Motor neuron (in vitro differentiated cells): ENCODE measurements at regions not wholly inside any gene's neighbourhood (a gene's known extent, or its start where the extent isn't known, plus 50 kb on each side); places are given as distances from the start of the nearest gene placed in this dataset.
"Not testable (repeated sequence)": the region's sequence is repeated elsewhere in the genome, so short reads cannot be mapped to it uniquely, and the experiment has no call there.

Experiments used
- ATAC-seq, 8 experiments: fragments of 200-7000 bp; cut with Tn5 transposase; replicated peaks in 6 of 8; 2 replicates each; pipeline ENCODE4 v1.8.0; 2021; ENCODE audit warnings: mild to moderate bottlenecking in 8 of 8, moderate library complexity in 8 of 8
- H3K27ac ChIP-seq, 2 donors: fragments of 250-450 bp; sonication (Bioruptor Pico); 2 replicates each; pipeline ENCODE4 v1.9.0; 2021; ENCODE audit warnings: antibody characterized with exemption in 2 of 2, mild to moderate bottlenecking in 2 of 2, moderate library complexity in 1 of 2
- H3K4me1 ChIP-seq, 2 donors: fragments of 250-450 bp; sonication (Bioruptor Pico); replicated peaks in 1 of 2; 2 replicates each; pipeline ENCODE4 v1.6.1; 2021; ENCODE audit warnings: antibody characterized with exemption in 2 of 2, mild to moderate bottlenecking in 2 of 2, moderate library complexity in 1 of 2
- H3K4me3 ChIP-seq, 5 donors: fragments of 250-450 bp; sonication (Bioruptor Pico); 2 replicates each; pipeline ENCODE4 v1.9.0; 2021; ENCODE audit warnings: antibody characterized with exemption in 5 of 5, mild to moderate bottlenecking in 5 of 5, moderate library complexity in 4 of 5
- WGBS, 10 experiments: fragments of 450-650 bp; shearing (Covaris generic); methylation state at CpG; one replicate each; pipeline ENCODE4 v1.0.0; 2022; 5-methylcytosine and 5-hydroxymethylcytosine counted together
- in situ Hi-C, 9 experiments: fragments of 400-800 bp; cut with MboI; loops; one replicate each; pipeline ENCODE4 v1.15.0; 2021; ENCODE audit warnings: low sequenced_read_pairs in 9 of 9, low pct_unique_long_range_greater_than_20kb in 2 of 9; ENCODE audit not compliant: unreplicated experiment in 9 of 9

DNA sequence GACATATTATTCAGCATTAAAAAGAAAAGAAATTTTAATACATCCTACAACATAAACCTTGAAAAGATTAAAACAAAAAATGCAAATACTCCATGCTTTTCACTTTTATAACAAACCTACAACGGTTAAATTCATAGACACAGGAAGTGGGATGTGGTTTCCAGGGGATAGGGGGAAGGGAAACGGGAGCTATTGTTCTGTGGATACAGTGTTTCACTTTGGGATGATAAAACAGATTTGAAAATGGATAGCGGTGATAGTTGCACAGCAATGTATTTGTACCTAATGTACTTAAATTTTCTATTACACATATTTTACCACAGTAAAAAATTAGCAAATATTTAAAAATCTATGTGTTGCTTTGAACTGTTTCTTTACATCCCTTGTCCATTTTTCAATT lies 368.0 kb downstream of the CDY2B start:
- ATAC-seq, H3K4me1 ChIP-seq, H3K27ac ChIP-seq, H3K4me3 ChIP-seq, in situ Hi-C loops: not testable (repeated sequence)
- no CpG with 5 or more reads among the region's 3 CpGs for WGBS, 10 experiments

DNA sequence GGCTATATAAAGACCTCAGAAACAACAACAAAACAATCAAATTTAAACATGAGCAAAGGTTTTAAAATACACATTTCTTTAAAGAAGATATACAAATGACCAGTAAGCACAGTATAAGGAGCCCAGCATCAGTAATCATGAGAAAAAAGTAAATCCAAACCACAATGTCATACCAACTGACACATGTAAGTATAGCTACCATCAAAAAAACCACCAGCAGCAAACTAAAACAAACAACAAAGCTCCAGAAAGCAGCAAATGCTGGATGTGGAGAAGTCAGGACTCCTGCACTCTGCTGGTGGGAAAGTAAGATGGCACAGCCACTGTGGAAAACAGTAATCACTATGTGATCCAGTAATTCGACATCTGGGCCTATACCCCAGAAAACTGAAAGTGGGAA lies 368.5 kb downstream of the CDY2B start:
- in situ Hi-C loops, H3K4me1 ChIP-seq, ATAC-seq, H3K4me3 ChIP-seq, H3K27ac ChIP-seq: not testable (repeated sequence)
- no CpG with 5 or more reads among the region's 1 CpG for WGBS, 10 experiments

GRCh38 chrY:17505834-17506233 lies 374.2 kb downstream of the CDY2B start:
- in situ Hi-C loops, H3K4me3 ChIP-seq, ATAC-seq, H3K27ac ChIP-seq, H3K4me1 ChIP-seq: not testable (repeated sequence)
- WGBS, 10 experiments = no CpG with 5 or more reads among the region's 2 CpGs

DNA sequence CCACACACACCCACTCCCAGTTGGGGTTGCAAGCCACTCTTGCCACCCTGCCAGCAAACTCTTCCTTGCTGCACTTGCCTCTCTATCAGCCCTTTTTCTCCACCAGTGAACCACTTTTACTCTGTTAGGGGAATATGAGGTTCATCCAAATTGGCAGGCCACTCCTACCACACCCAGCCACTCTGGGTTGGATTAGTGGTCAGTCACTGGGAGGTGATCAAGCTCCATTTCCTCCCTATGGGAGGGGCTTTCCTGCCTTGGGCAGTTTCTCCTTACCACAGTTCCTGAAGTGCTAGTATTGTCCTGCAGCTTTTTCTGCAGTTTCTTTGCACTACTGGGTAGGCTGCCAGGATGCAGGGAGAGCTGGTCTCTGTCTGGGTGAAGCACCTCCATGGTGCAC lies 395.3 kb downstream of the CDY2B start:
- peak in 3 of 8 experiments; percentile 18 to 65 (median 52) for ATAC-seq
- in situ Hi-C loops, H3K4me3 ChIP-seq, H3K27ac ChIP-seq, H3K4me1 ChIP-seq: not testable (repeated sequence)

DNA sequence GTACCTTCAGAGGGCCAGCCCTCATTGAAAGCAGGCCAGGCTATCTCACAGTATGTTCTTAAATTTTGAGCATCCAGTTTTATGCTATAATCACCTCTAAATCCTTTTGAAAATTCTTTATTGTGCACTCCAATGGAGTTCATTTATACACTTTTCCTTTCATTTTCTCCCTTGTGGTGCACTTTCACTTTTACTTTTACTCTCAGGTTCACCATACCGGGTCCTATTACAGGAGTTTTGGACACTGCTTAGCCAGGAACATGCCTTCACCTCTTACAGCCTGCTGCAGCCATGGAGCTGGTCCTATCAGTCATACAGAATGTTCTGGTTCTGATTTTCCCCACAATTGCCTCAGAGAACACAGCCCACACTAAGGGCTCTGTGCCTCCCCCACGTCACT lies 395.9 kb downstream of the CDY2B start:
- in situ Hi-C loops = not testable (repeated sequence)

GRCh38 chrY:17481389-17482022 lies 398.5 kb downstream of the CDY2B start:
- H3K4me1 ChIP-seq, in situ Hi-C loops, H3K27ac ChIP-seq, H3K4me3 ChIP-seq: not testable (repeated sequence)
- no CpG with 5 or more reads among the region's 15 CpGs for whole genome bisulfite sequencing, 10 experiments
- ATAC-seq = peak in 7 of 8 experiments; percentile 26 to 55 (median 38)

More for the DNA sequence above, 395.9 kb downstream of the CDY2B start:
- H3K4me1 ChIP-seq, H3K27ac ChIP-seq, H3K4me3 ChIP-seq: not testable (repeated sequence)
- WGBS, 10 experiments = no CpG with 5 or more reads among the region's 2 CpGs
- peak in 2 of 8 experiments; percentile 36 to 53 for ATAC-seq

DNA sequence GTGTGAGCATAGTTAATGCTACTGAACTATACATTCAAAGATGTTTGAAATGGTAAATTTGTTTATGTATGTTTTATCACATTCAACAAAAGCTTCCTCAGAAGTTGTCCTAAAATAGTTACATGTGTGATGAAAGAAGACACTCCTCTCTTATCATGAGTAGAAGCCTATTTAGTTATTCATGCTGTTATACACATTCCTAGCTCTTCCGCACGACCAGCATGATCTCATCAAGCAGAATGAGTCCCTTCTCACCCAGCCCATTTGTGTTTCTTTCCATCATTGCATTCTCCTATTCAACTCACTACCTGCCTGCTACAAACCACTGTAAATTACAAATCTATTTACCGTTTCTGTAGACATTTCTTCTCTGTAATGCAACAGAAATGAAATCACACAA lies 408.0 kb downstream of the CDY2B start:
- ATAC-seq = peak in 2 of 8 experiments; percentile 53 to 68
- H3K4me3 ChIP-seq, H3K27ac ChIP-seq, H3K4me1 ChIP-seq, in situ Hi-C loops: not testable (repeated sequence)
- WGBS, 10 experiments = no CpG with 5 or more reads among the region's 3 CpGs

- H3K4me3 ChIP-seq, H3K27ac ChIP-seq, in situ Hi-C loops, H3K4me1 ChIP-seq: not testable (repeated sequence)
- WGBS, 10 experiments = no CpG with 5 or more reads among the region's 11 CpGs
- peak in 5 of 8 experiments; percentile 26 to 86 (median 45) for ATAC-seq
These were observed 420.3 kb downstream of the CDY2B start for GRCh38 chrY:17459753-17460152.

DNA sequence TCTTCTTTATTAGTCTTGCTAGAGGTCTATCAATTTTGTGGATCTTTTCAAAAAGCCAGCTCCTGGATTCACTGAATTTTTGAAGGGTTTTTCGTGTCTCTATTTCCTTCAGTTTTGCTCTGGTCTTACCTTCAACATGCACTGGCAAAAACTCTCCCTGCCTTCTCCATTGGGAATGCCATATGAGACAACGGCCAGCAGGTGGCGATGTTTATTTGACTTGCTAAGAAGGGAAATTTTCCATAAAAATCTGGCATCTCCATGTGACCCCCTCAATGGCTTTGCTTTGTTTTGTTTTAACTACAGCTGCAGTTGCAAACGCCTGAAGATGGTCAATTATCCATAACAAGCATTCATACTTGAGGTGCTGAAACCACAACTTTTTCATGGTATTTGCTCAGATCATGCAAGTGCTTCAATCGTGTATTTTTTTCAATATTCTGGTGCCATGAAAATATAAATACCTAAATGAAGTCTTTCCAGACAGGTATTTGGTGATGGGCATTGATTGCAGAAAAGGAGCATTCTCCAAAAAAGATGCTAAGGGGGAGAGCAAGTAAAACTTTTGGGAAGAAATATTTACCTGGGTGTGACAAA lies 449.4 kb downstream of the CDY2B start:
- Histone ChIP-seq H3K27ac (no peak overlapping the region), H3K4me3 (no peak overlapping the region), H3K4me1 (no peaks in the 10 kb centered on the region)
- 0 to 14% (median 0%) methylated on average over 1 to 4 of the region's 5 CpGs; no CpG with 5 or more reads in 7 of the 10 experiments for WGBS, 10 experiments
- in situ Hi-C loops = no loop called here
- ATAC-seq = no peak

DNA sequence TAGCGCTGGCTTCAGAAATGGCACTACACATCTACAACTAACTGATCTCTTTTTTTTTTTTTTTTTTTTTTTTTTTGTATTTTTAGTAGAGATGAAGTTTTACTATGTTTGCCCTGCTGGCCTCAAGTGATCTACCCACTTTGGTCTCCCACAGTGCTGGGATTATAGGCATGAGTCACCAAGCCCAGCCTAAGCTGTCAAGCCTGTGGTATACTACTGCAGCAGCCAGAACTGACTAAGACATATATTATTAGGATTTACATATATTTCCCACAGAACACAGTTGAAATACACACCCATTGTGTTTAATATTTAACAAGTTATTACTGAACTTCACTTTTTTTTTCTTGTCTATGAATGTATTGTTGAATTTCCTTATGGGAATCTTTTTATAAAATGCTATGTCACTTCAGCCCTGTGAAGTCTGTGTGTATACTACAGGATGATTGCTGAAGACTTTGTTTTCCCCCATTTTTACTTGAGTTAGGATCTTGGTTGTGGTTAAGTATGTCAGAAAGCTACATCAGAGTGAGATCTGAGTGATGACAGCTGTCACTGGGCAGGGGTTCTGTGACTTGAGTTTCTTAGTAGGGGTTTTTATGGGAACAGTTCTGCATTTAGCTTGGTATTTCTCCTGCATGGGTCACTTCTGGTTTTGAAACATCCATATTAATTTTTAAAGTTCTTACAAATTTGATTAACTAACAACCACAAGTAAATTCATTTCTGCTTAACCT lies 481.5 kb downstream of the CDY2B start:
- Histone ChIP-seq H3K4me1 (no peaks in the 10 kb centered on the region), H3K4me3 (no peak overlapping the region), H3K27ac (no peak overlapping the region)
- ATAC-seq = peak in 2 of 8 experiments; percentile 23 to 28
- WGBS, 10 experiments = 0 to 100% methylated on average over 1 of the region's 1 CpG; no CpG with 5 or more reads in 8 of the 10 experiments
- in situ Hi-C loops = no loop called here

DNA sequence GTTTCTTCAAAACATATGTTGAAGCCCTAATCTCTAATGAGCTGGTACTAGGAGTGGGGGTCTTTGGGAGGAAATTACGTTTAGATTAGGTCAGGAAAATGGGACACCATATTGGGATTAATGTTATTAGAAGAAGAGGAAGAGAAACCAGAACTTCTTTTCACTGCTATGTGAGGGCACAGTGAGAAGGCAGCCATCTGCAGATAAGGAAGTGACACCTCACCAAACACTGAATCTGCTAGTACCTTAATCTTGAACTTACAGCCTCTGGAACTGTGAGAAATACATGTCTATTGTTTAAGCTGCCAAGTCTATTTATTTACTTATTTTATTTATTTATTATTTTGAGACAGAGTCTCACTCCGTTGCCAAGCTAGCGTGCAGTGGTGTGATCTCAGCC lies 482.4 kb downstream of the CDY2B start:
- H3K4me3 ChIP-seq = no peak overlapping the region
- no peak for ATAC-seq
- in situ Hi-C loops = no loop called here
- H3K4me1 ChIP-seq = no peaks in the 10 kb centered on the region
- 30 to 92% methylated on average over 2 of the region's 3 CpGs; no CpG with 5 or more reads in 8 of the 10 experiments for WGBS, 10 experiments
- no peak overlapping the region for H3K27ac ChIP-seq

- in situ Hi-C loops = no loop called here
- Histone ChIP-seq H3K4me3 (no peak overlapping the region), H3K27ac (no peak overlapping the region), H3K4me1 (no peaks in the 10 kb centered on the region)
- 0% methylated on average over 2 of the region's 2 CpGs; no CpG with 5 or more reads in 9 of the 10 experiments for WGBS, 10 experiments
- no peak for ATAC-seq
These were observed 498.5 kb downstream of the CDY2B start for GRCh38 chrY:17381431-17382070.

DNA sequence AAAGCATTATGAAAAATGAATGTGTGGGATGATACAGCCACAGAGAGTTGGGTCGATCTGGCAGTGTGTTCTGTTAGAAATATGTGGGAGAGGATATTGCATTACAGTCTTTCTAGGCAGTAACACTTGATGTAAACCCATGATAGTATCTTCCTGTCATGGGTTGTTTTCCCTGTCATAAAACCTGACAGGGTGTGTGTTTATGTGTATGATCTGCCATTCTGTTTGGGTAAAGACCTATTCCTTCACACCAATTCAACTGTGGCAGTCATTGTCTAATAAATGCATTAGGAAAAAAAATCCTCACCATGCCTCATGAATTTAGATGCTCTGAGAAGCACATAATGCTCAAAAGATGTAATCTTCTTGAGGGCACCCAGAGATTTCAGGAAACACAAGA lies 501.7 kb downstream of the CDY2B start:
- no peak overlapping the region for H3K4me3 ChIP-seq

More for the DNA sequence above, 501.7 kb downstream of the CDY2B start:
- ATAC-seq = no peak
- H3K4me1 ChIP-seq = no peaks in the 10 kb centered on the region
- no peak overlapping the region for H3K27ac ChIP-seq
- in situ Hi-C loops = no loop called here
- 0% methylated on average over 1 of the region's 1 CpG; no CpG with 5 or more reads in 9 of the 10 experiments for WGBS, 10 experiments
